Type B pancreatic cell (in vitro differentiated cells): ENCODE measurements at regions not wholly inside any gene's neighbourhood (a gene's known extent, or its start where the extent isn't known, plus 50 kb on each side); places are given as distances from the start of the nearest gene placed in this dataset.

ENCODE experiments used
- DNase-seq: peaks from one replicate; pipeline ENCODE4 v3.0.0; 2021; ENCODE audit warnings: mixed read lengths; ENCODE audit not compliant: unreplicated experiment; ENCODE audit errors: extremely low spot score
- H3K27ac Mint-ChIP-seq: 2 replicates; pipeline ENCODE4 v1.8.0; 2021; ENCODE audit warnings: mild to moderate bottlenecking, mixed read lengths
- H3K27me3 Mint-ChIP-seq: 2 replicates; pipeline ENCODE4 v1.8.0; 2021; ENCODE audit warnings: mixed read lengths
- H3K36me3 Mint-ChIP-seq: 2 replicates; pipeline ENCODE4 v1.8.0; 2021; ENCODE audit warnings: mixed read lengths
- H3K4me1 Mint-ChIP-seq: one replicate; pipeline ENCODE4 v1.8.0; 2021; ENCODE audit warnings: mixed read lengths; ENCODE audit not compliant: unreplicated experiment
- H3K4me3 Mint-ChIP-seq: 2 replicates; pipeline ENCODE4 v1.8.0; 2021; ENCODE audit warnings: mild to moderate bottlenecking, mixed read lengths
- H3K9me3 Mint-ChIP-seq: 2 replicates; pipeline ENCODE4 v1.8.0; 2021; ENCODE audit warnings: mixed read lengths
- CTCF ChIP-seq: fragments of 200-600 bp; sonication (generic); conservative IDR thresholded peaks from 2 replicates; pipeline ENCODE4 v1.5.0; 2021; ENCODE audit warnings: antibody characterized with exemption, mild to moderate bottlenecking

- H3K9me3 Mint-ChIP-seq, result no peaks in the 10 kb centered on the region
- no peaks in the 10 kb centered on the region for H3K36me3 Mint-ChIP-seq
- H3K27ac Mint-ChIP-seq, result no peak overlapping the region
- H3K4me1 Mint-ChIP-seq, result peaks cover 5% of the 10 kb centered on the region
- peak overlapping the region; percentile 34 for H3K4me3 Mint-ChIP-seq
- no peak for DNase-seq
- no peak for TF ChIP-seq CTCF
- peaks cover 13% of the 10 kb centered on the region for H3K27me3 Mint-ChIP-seq
Measured at GRCh38 chr4:189202869-189203271, 737.8 kb upstream of the FRG1 start.

GRCh38 chr4:189204616-189205015 is 736.1 kb upstream of the FRG1 start:
- Mint-ChIP-seq H3K4me1 (peaks cover 5% of the 10 kb centered on the region), H3K4me3 (no peak overlapping the region), H3K27me3 (peaks cover 15% of the 10 kb centered on the region), H3K27ac (no peak overlapping the region), H3K36me3 (no peaks in the 10 kb centered on the region), H3K9me3 (no peaks in the 10 kb centered on the region)
- no peak for DNase-seq
- no peak for TF ChIP-seq CTCF

- no peak for TF ChIP-seq CTCF
- peaks cover 5% of the 10 kb centered on the region for H3K4me1 Mint-ChIP-seq
- H3K27ac Mint-ChIP-seq, result no peak overlapping the region
- H3K9me3 Mint-ChIP-seq, result no peaks in the 10 kb centered on the region
- H3K36me3 Mint-ChIP-seq, result no peaks in the 10 kb centered on the region
- DNase-seq, result no peak
- H3K27me3 Mint-ChIP-seq, result peaks cover 7% of the 10 kb centered on the region
- H3K4me3 Mint-ChIP-seq, result no peak overlapping the region
Measured at GRCh38 chr4:189206953-189207352, 733.7 kb upstream of the FRG1 start.

- H3K4me1 Mint-ChIP-seq, result no peaks in the 10 kb centered on the region
- no peak overlapping the region for H3K4me3 Mint-ChIP-seq
- DNase-seq, result no peak
- H3K9me3 Mint-ChIP-seq, result no peaks in the 10 kb centered on the region
- no peaks in the 10 kb centered on the region for H3K36me3 Mint-ChIP-seq
- TF ChIP-seq CTCF, result no peak
- H3K27ac Mint-ChIP-seq, result no peak overlapping the region
- H3K27me3 Mint-ChIP-seq, result peaks cover 2% of the 10 kb centered on the region
Measured at GRCh38 chr4:189207872-189208271, 732.8 kb upstream of the FRG1 start.

GRCh38 chr4:189215574-189215973 is 725.1 kb upstream of the FRG1 start:
- no peaks in the 10 kb centered on the region for H3K36me3 Mint-ChIP-seq
- H3K27me3 Mint-ChIP-seq, result no peaks in the 10 kb centered on the region
- DNase-seq, result no peak
- no peak overlapping the region for H3K4me3 Mint-ChIP-seq
- TF ChIP-seq CTCF, result no peak
- no peaks in the 10 kb centered on the region for H3K9me3 Mint-ChIP-seq
- no peaks in the 10 kb centered on the region for H3K4me1 Mint-ChIP-seq
- H3K27ac Mint-ChIP-seq, result no peak overlapping the region

GRCh38 chr4:189221691-189222090 is 719.0 kb upstream of the FRG1 start:
- no peak for TF ChIP-seq CTCF

More at GRCh38 chr4:189221691-189222090, 719.0 kb upstream of the FRG1 start:
- H3K9me3 Mint-ChIP-seq, result no peaks in the 10 kb centered on the region
- no peak overlapping the region for H3K27ac Mint-ChIP-seq
- H3K36me3 Mint-ChIP-seq, result no peaks in the 10 kb centered on the region
- DNase-seq, result no peak
- peaks cover 5% of the 10 kb centered on the region for H3K27me3 Mint-ChIP-seq
- no peaks in the 10 kb centered on the region for H3K4me1 Mint-ChIP-seq
- no peak overlapping the region for H3K4me3 Mint-ChIP-seq
